ENCODE measurements at regions not wholly inside any gene's neighbourhood (a gene's known extent, or its start where the extent isn't known, plus 50 kb on each side); places are given as distances from the start of the nearest gene placed in this dataset.

GRCh38 chr5:178808886-178809285 is 50.9 kb upstream of the ZNF354B start:
- no peak for DNase-seq

GRCh38 chr5:178801021-178801420 is 58.7 kb upstream of the ZNF354B start:
- DNase-seq: no peak

- no peak for DNase-seq
These were observed 62.0 kb upstream of the ZNF354B start for GRCh38 chr5:178797546-178798440.

GRCh38 chr5:178797101-178797521 is 62.6 kb upstream of the ZNF354B start:
- DNase-seq: no peak

- DNase-seq: no peak
These were observed 63.4 kb upstream of the ZNF354B start for GRCh38 chr5:178796165-178796945.

GRCh38 chr5:178794433-178794832 is 64.0 kb upstream of the ZNF354A start:
- no peak for DNase-seq

GRCh38 chr5:178793696-178794095 is 63.2 kb upstream of the ZNF354A start:
- DNase-seq: no peak

- peak; percentile 2 for DNase-seq
These were observed 62.7 kb upstream of the ZNF354A start for GRCh38 chr5:178793151-178793550.

- no peak for DNase-seq
These were observed 61.5 kb upstream of the ZNF354A start for GRCh38 chr5:178791976-178792375.

- DNase-seq: no peak
These were observed 59.9 kb upstream of the ZNF354A start for GRCh38 chr5:178790371-178790770.

- no peak for DNase-seq
These were observed 58.1 kb upstream of the ZNF354A start for GRCh38 chr5:178788381-178789085.

- no peak for DNase-seq
These were observed 57.4 kb upstream of the ZNF354A start for GRCh38 chr5:178787889-178788288.

GRCh38 chr5:178786859-178787499 is 56.5 kb upstream of the ZNF354A start:
- no peak for DNase-seq

GRCh38 chr5:178786417-178786816 is 56.0 kb upstream of the ZNF354A start:
- no peak for DNase-seq

GRCh38 chr5:178785999-178786398 is 55.5 kb upstream of the ZNF354A start:
- no peak for DNase-seq

GRCh38 chr5:178784391-178784790 is 53.9 kb upstream of the ZNF354A start:
- DNase-seq: no peak

- no peak for DNase-seq
These were observed 51.5 kb upstream of the ZNF354A start for GRCh38 chr5:178781936-178782335.

- DNase-seq: no peak
These were observed 50.4 kb upstream of the ZNF354A start for GRCh38 chr5:178780581-178781498.

Data from activated CD4-positive, alpha-beta T cell treated with anti-CD3 and anti-CD28 coated beads, Interleukin-10, Interleukin-2, amounts not matched to agents 100 ng/mL and 50 ng/mL, durations not matched to agents 16 hours and 8 hours (primary cell).